Panc1 (cell line): ENCODE measurements at regions not wholly inside any gene's neighbourhood (a gene's known extent, or its start where the extent isn't known, plus 50 kb on each side); places are given as distances from the start of the nearest gene placed in this dataset.

Experiments
- ATAC-seq: fragments of 200-7000 bp; cut with Tn5 transposase; 2 replicates; pipeline ENCODE4 v1.9.1; 2020; ENCODE audit warnings: mild to moderate bottlenecking, moderate library complexity
- BruUV-seq: library from RNA; stranded (reverse); fragments of 400-500 nt; replicated peaks from 2 replicates; lab custom pipeline; 2021; lab: Mats Ljungman, UMichigan
- CTCF ChIA-PET: fragments of 300-600 bp; sonication (Branson Sonifier 250); formaldehyde crosslinking; loops from one replicate; lab custom pipeline; 2022; ENCODE audit warnings: antibody characterized with exemption; lab: Charles Lee
- POLR2A ChIA-PET: fragments of 300-600 bp; sonication (Branson Sonifier 250); formaldehyde crosslinking; loops from one replicate; lab custom pipeline; 2022; ENCODE audit warnings: antibody characterized with exemption; lab: Charles Lee
- DNase-seq: peaks from one replicate; pipeline ENCODE4 v3.0.0-alpha.2; 2010; ENCODE audit warnings: low read depth, low spot score
- H3K27ac ChIP-seq: 2 replicates; pipeline ENCODE4 v1.5.1; 2011; ENCODE audit warnings: mild to moderate bottlenecking, low read length, inconsistent platforms
- H3K27me3 ChIP-seq: fragments of 200-500 bp; sonication (Bioruptor generic); 2 replicates; pipeline ENCODE4 v1.6.0; 2014; ENCODE audit warnings: low read length, inconsistent platforms; ENCODE audit not compliant: control insufficient read depth, insufficient read depth
- H3K36me3 ChIP-seq: fragments of 200-500 bp; sonication (Bioruptor generic); 2 replicates; pipeline ENCODE4 v1.5.1; 2014; ENCODE audit warnings: inconsistent platforms, mild to moderate bottlenecking, low read length, moderate library complexity; ENCODE audit not compliant: control insufficient read depth, insufficient read depth
- H3K4me1 ChIP-seq: 2 replicates; pipeline ENCODE4 v1.5.1; 2011; ENCODE audit warnings: inconsistent platforms, mild to moderate bottlenecking, low read length, moderate library complexity; ENCODE audit not compliant: control insufficient read depth, insufficient read depth
- H3K4me3 ChIP-seq, 2 experiments: 2 replicates each; pipeline ENCODE4 v1.5.1; 2011 to 2012; ENCODE audit warnings: low read depth in 2 of 2, low read length in 2 of 2, mild to moderate bottlenecking in 2 of 2, inconsistent platforms in 1 of 2, moderate library complexity in 1 of 2
- H3K9me3 ChIP-seq: fragments of 200-500 bp; sonication (Bioruptor generic); 2 replicates; pipeline ENCODE4 v1.5.1; 2014; ENCODE audit warnings: low read depth, mild to moderate bottlenecking, inconsistent platforms, low read length, moderate library complexity; ENCODE audit not compliant: control insufficient read depth, insufficient read depth
- POLR2AphosphoS5 ChIP-seq: IDR thresholded peaks from 2 replicates; pipeline ENCODE4 v1.6.1; 2012; ENCODE audit warnings: mild to moderate bottlenecking, low read depth, low read length, moderate library complexity
- SIN3A ChIP-seq: IDR thresholded peaks from 2 replicates; pipeline ENCODE4 v1.6.1; 2012; ENCODE audit warnings: low read depth, mild to moderate bottlenecking, low read length, moderate library complexity, borderline replicate concordance; ENCODE audit not compliant: insufficient read depth
- TCF7L2 ChIP-seq: IDR thresholded peaks from 2 replicates; pipeline ENCODE4 v1.6.1; 2011; ENCODE audit warnings: mild to moderate bottlenecking, low read depth, low read length, inconsistent platforms
- in situ Hi-C: cut with HindIII; loops from 2 replicates; pipeline ENCODE4 v1.10.0; 2016; ENCODE audit warnings: low sequenced_read_pairs, low pct_unique_long_range_greater_than_20kb
- intact Hi-C: fragments of 100-400 bp; cut with micrococcal nuclease; formaldehyde crosslinking; loops from one replicate; pipeline ENCODE4 v1.10.0; 2022; ENCODE audit not compliant: unreplicated experiment
- TF ChIP-seq, protein P1 (sequence below), 2 experiments: IDR thresholded peaks; 2 replicates each; pipeline ENCODE4 v1.6.1; 2011 to 2012; ENCODE audit warnings: low read depth in 2 of 2, control low read depth in 1 of 2, low read length in 1 of 2, mild to moderate bottlenecking in 1 of 2, moderate library complexity in 1 of 2; ENCODE audit not compliant: insufficient read depth in 1 of 2
- TF ChIP-seq, protein P2 (sequence below): fragments of 450-650 bp; IDR thresholded peaks from 2 replicates; pipeline ENCODE4 v1.5.1; 2017; ENCODE audit warnings: mild to moderate bottlenecking

DNA sequence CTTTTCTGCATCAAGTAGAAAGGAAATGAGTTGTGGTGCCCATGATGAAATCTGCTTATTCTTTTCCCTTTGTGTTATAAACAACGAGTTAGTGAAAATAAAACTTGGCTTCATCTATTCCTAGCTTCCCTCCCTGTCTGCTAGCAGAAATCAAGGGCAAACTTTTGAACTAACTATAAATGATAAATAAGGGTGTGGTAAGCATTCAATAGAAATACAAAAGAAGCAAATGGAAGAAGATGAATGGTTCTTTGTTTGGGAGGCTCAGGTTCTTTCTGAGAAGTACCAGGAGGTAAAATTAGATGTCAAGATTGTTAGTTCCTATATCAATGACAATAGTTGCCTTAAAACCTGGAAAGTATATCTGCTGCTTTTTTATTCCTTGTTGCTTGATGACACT lies 275.3 kb upstream of the PRR20A start:
- CTCF ChIA-PET = no interaction called here
- POLR2A ChIA-PET = no interaction called here
- in situ Hi-C loops = no loop called here
- H3K4me1 ChIP-seq = no peaks in the 10 kb centered on the region
- no peak for DNase-seq
- TF ChIP-seq, protein P1, sequence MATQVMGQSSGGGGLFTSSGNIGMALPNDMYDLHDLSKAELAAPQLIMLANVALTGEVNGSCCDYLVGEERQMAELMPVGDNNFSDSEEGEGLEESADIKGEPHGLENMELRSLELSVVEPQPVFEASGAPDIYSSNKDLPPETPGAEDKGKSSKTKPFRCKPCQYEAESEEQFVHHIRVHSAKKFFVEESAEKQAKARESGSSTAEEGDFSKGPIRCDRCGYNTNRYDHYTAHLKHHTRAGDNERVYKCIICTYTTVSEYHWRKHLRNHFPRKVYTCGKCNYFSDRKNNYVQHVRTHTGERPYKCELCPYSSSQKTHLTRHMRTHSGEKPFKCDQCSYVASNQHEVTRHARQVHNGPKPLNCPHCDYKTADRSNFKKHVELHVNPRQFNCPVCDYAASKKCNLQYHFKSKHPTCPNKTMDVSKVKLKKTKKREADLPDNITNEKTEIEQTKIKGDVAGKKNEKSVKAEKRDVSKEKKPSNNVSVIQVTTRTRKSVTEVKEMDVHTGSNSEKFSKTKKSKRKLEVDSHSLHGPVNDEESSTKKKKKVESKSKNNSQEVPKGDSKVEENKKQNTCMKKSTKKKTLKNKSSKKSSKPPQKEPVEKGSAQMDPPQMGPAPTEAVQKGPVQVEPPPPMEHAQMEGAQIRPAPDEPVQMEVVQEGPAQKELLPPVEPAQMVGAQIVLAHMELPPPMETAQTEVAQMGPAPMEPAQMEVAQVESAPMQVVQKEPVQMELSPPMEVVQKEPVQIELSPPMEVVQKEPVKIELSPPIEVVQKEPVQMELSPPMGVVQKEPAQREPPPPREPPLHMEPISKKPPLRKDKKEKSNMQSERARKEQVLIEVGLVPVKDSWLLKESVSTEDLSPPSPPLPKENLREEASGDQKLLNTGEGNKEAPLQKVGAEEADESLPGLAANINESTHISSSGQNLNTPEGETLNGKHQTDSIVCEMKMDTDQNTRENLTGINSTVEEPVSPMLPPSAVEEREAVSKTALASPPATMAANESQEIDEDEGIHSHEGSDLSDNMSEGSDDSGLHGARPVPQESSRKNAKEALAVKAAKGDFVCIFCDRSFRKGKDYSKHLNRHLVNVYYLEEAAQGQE (IDR thresholded peaks at IDR 0.05; ENCODE audit: insufficient read depth in 1 of 2, low read depth in 2 of 2, low read length in 1 of 2) = no peak
- TF ChIP-seq, protein P2, sequence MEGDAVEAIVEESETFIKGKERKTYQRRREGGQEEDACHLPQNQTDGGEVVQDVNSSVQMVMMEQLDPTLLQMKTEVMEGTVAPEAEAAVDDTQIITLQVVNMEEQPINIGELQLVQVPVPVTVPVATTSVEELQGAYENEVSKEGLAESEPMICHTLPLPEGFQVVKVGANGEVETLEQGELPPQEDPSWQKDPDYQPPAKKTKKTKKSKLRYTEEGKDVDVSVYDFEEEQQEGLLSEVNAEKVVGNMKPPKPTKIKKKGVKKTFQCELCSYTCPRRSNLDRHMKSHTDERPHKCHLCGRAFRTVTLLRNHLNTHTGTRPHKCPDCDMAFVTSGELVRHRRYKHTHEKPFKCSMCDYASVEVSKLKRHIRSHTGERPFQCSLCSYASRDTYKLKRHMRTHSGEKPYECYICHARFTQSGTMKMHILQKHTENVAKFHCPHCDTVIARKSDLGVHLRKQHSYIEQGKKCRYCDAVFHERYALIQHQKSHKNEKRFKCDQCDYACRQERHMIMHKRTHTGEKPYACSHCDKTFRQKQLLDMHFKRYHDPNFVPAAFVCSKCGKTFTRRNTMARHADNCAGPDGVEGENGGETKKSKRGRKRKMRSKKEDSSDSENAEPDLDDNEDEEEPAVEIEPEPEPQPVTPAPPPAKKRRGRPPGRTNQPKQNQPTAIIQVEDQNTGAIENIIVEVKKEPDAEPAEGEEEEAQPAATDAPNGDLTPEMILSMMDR = no peak
- TF ChIP-seq TCF7L2 = no peak
- no peak for TF ChIP-seq SIN3A
- no TSS peak for BruUV-seq
- H3K27ac ChIP-seq = no peak overlapping the region
- no peaks in the 10 kb centered on the region for H3K36me3 ChIP-seq
- intact Hi-C loops = no loop called here
- no peak overlapping the region for H3K4me3 ChIP-seq
- H3K9me3 ChIP-seq = no peaks in the 10 kb centered on the region
- H3K27me3 ChIP-seq = no peaks in the 10 kb centered on the region
- ATAC-seq = no peak

DNA sequence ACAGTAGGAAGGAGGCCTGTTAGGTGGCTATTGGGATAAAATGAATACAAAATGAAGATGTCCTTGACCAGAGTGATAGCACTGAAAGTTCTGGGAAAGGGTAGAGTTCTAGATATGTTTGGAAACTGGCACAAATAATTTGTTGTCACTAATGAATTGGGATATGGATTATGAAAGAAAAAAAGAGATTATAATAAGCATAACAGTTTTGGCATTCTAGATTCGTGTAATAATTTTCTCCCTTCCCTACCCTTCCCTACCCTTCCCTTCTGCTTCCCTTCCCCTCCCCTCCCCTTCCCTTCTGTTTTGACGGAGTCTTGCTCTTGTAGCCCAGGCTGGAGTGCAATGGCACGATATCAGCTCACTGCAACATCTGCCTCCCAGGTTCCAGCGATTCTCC lies 271.0 kb upstream of the PRR20A start:
- ATAC-seq (no peak), DNase-seq (no peak)
- CTCF ChIA-PET = no interaction called here
- TF ChIP-seq SIN3A (no peak), POLR2AphosphoS5 (no peak), TCF7L2 (no peak)
- TF ChIP-seq, protein P1 (IDR thresholded peaks at IDR 0.05; ENCODE audit: insufficient read depth in 1 of 2, low read depth in 2 of 2, low read length in 1 of 2) = no peak
- TF ChIP-seq, protein P2 = no peak
- Histone ChIP-seq H3K27ac (no peak overlapping the region), H3K27me3 (no peaks in the 10 kb centered on the region), H3K4me1 (no peaks in the 10 kb centered on the region), H3K36me3 (no peaks in the 10 kb centered on the region), H3K4me3 (no peak overlapping the region), H3K9me3 (no peaks in the 10 kb centered on the region)
- BruUV-seq = no TSS peak
- POLR2A ChIA-PET = no interaction called here
- intact Hi-C loops = no loop called here
- in situ Hi-C loops = no loop called here
